WTC11 (cell line): ENCODE measurements at regions not wholly inside any gene's neighbourhood (a gene's known extent, or its start where the extent isn't known, plus 50 kb on each side); places are given as distances from the start of the nearest gene placed in this dataset.

ENCODE experiments used
- E2F1 ChIP-seq: sonication (generic); formaldehyde crosslinking; IDR thresholded peaks from 2 replicates; pipeline ENCODE4 v1.8.0; 2022; ENCODE audit warnings: mild to moderate bottlenecking, missing genetic modification reagents
- HMGXB4 ChIP-seq: sonication (generic); formaldehyde crosslinking; IDR thresholded peaks from 2 replicates; pipeline ENCODE4 v1.8.1; 2023; ENCODE audit warnings: mild to moderate bottlenecking, moderate library complexity, missing genetic modification reagents
- MAX ChIP-seq: sonication (generic); formaldehyde crosslinking; IDR thresholded peaks from 2 replicates; pipeline ENCODE4 v1.8.0; 2022; ENCODE audit warnings: mild to moderate bottlenecking, missing genetic modification reagents
- TF ChIP-seq, protein P1 (sequence below): fragments of 200-600 bp; IDR thresholded peaks from 2 replicates; pipeline ENCODE4 v1.8.0; 2022; ENCODE audit warnings: antibody characterized with exemption

DNA sequence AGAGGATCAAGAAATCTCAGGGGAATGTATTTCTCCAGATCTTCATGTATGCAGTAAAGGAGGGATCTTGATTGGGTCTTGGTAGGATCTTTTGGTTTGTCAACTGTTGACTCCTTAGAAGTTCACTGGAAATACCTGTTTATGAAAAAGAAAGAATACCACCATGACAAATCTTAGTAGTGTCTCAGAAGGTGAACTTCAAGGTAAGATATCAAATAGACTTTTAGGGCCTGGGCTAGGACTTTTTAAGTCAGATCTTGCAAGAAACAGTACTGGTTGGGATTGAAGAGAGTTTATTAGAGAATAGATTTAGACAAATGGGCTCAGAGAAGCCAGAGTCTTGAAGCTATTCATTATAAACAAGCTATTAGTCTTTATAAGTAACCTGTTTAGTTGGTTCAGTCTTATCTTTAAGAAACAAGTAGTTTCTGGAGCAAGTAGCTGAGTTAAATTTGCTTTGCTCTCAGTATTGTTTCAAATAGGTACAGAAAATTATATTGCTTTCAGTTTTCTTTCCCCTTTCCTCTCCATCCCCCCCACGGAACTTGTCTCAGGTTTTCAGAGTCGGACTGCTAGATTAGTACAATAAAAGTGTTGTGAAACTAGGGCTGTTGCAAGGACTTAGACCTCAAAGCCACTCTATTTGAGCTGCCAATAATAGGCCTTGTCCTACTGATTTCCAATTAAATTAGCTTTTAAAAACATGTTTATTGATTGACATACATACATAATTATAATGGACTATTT is 529.1 kb upstream of the CITED2 start:
- TF ChIP-seq E2F1 (CRISPR knock-in tag): no peak
- TF ChIP-seq, protein P1, sequence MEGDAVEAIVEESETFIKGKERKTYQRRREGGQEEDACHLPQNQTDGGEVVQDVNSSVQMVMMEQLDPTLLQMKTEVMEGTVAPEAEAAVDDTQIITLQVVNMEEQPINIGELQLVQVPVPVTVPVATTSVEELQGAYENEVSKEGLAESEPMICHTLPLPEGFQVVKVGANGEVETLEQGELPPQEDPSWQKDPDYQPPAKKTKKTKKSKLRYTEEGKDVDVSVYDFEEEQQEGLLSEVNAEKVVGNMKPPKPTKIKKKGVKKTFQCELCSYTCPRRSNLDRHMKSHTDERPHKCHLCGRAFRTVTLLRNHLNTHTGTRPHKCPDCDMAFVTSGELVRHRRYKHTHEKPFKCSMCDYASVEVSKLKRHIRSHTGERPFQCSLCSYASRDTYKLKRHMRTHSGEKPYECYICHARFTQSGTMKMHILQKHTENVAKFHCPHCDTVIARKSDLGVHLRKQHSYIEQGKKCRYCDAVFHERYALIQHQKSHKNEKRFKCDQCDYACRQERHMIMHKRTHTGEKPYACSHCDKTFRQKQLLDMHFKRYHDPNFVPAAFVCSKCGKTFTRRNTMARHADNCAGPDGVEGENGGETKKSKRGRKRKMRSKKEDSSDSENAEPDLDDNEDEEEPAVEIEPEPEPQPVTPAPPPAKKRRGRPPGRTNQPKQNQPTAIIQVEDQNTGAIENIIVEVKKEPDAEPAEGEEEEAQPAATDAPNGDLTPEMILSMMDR: no peak
- TF ChIP-seq MAX: no peak
- TF ChIP-seq HMGXB4 (CRISPR knock-in tag): no peak
